ENCODE measurements at regions not wholly inside any gene's neighbourhood (a gene's known extent, or its start where the extent isn't known, plus 50 kb on each side); places are given as distances from the start of the nearest gene placed in this dataset.

GRCh38 chr3:176909044-176909443 is 288.2 kb downstream of the TBL1XR1 start:
- DNase-seq (ENCODE audit: low spot score): no peak
- ChIA-PET POLR2A (interaction anchor here (0.6 to 0.7 kb wide), 2 partner anchors 448 to 818 kb away, joined by 4 read pairs; no protein-coding TSS in a partner anchor), CTCF (ENCODE audit: unreplicated experiment) (no interaction called here)
- H3K79me2 ChIP-seq (ENCODE audit: insufficient read depth, low read depth, low read length): no peaks in the 10 kb centered on the region
- no peaks in the 10 kb centered on the region for H4K20me1 ChIP-seq (ENCODE audit: insufficient read depth, low read length)
- no peak overlapping the region for H2AFZ ChIP-seq (ENCODE audit: low read length)
- no peaks in the 10 kb centered on the region for H3K9me3 ChIP-seq (ENCODE audit: low read length)
- no peaks in the 10 kb centered on the region; the same call in 1 of the 2 replicates for H3K9me2 ChIP-seq (ENCODE audit: insufficient read depth, low read length)
- intact Hi-C loops (cut with micrococcal nuclease; ENCODE audit: unreplicated experiment): no loop called here
- H3K36me3 ChIP-seq (ENCODE audit: insufficient read depth, low read length): no peaks in the 10 kb centered on the region
- no peak overlapping the region for H3K27ac ChIP-seq (ENCODE audit: low read depth, low read length, poor library complexity, severe bottlenecking)
- no peak overlapping the region for H3K4me3 ChIP-seq (ENCODE audit: low read depth, low read length, poor library complexity, severe bottlenecking)
- H3K4me1 ChIP-seq (ENCODE audit: insufficient read depth, low read length, poor library complexity, severe bottlenecking): no peaks in the 10 kb centered on the region
- H3K4me2 ChIP-seq (ENCODE audit: low read length): no peak overlapping the region
- TF ChIP-seq EZH2phosphoT487 (IDR thresholded peaks at IDR 0.05; ENCODE audit: borderline replicate concordance, low read depth, low read length) (no peak), CTCF (conservative IDR thresholded peaks at IDR 0.05; ENCODE audit: low read length) (no peak)
- BruUV-seq (replicated peaks): no TSS peak

GRCh38 chr3:176906046-176906905 is 291.0 kb downstream of the TBL1XR1 start:
- Histone ChIP-seq H3K9me3 (ENCODE audit: low read length) (no peaks in the 10 kb centered on the region), H4K20me1 (ENCODE audit: insufficient read depth, low read length) (no peaks in the 10 kb centered on the region), H3K36me3 (ENCODE audit: insufficient read depth, low read length) (no peaks in the 10 kb centered on the region), H3K4me2 (ENCODE audit: low read length) (no peak overlapping the region), H2AFZ (ENCODE audit: low read length) (no peak overlapping the region), H3K79me2 (ENCODE audit: insufficient read depth, low read depth, low read length) (no peaks in the 10 kb centered on the region), H3K4me3 (ENCODE audit: low read depth, low read length, poor library complexity, severe bottlenecking) (no peak overlapping the region), H3K4me1 (ENCODE audit: insufficient read depth, low read length, poor library complexity, severe bottlenecking) (no peaks in the 10 kb centered on the region), H3K9me2 (ENCODE audit: insufficient read depth, low read length) (no peaks in the 10 kb centered on the region; the same call in 1 of the 2 replicates), H3K27ac (ENCODE audit: low read depth, low read length, poor library complexity, severe bottlenecking) (no peak overlapping the region)
- no peak for DNase-seq (ENCODE audit: low spot score)
- CTCF ChIA-PET (ENCODE audit: unreplicated experiment): no interaction called here
- intact Hi-C loops (cut with micrococcal nuclease; ENCODE audit: unreplicated experiment): no loop called here
- no TSS peak for BruUV-seq (replicated peaks)
- POLR2A ChIA-PET: no interaction called here
- no peak for TF ChIP-seq CTCF (conservative IDR thresholded peaks at IDR 0.05; ENCODE audit: low read length)
- TF ChIP-seq EZH2phosphoT487 (IDR thresholded peaks at IDR 0.05; ENCODE audit: borderline replicate concordance, low read depth, low read length): no peak

GRCh38 chr3:176905331-176905730 is 292.0 kb downstream of the TBL1XR1 start:
- H3K4me3 ChIP-seq (ENCODE audit: low read depth, low read length, poor library complexity, severe bottlenecking): no peak overlapping the region
- intact Hi-C loops (cut with micrococcal nuclease; ENCODE audit: unreplicated experiment): no loop called here
- H3K4me2 ChIP-seq (ENCODE audit: low read length): no peak overlapping the region
- no TSS peak for BruUV-seq (replicated peaks)
- no peaks in the 10 kb centered on the region for H3K4me1 ChIP-seq (ENCODE audit: insufficient read depth, low read length, poor library complexity, severe bottlenecking)
- no peaks in the 10 kb centered on the region for H3K9me3 ChIP-seq (ENCODE audit: low read length)
- DNase-seq (ENCODE audit: low spot score): no peak
- ChIA-PET CTCF (ENCODE audit: unreplicated experiment) (no interaction called here), POLR2A (interaction anchor here (0.9 kb wide), 1 partner anchor 35 kb away, joined by 3 read pairs; no protein-coding TSS in a partner anchor)
- H2AFZ ChIP-seq (ENCODE audit: low read length): no peak overlapping the region
- no peak overlapping the region for H3K27ac ChIP-seq (ENCODE audit: low read depth, low read length, poor library complexity, severe bottlenecking)
- H3K36me3 ChIP-seq (ENCODE audit: insufficient read depth, low read length): no peaks in the 10 kb centered on the region
- H4K20me1 ChIP-seq (ENCODE audit: insufficient read depth, low read length): no peaks in the 10 kb centered on the region
- H3K79me2 ChIP-seq (ENCODE audit: insufficient read depth, low read depth, low read length): no peaks in the 10 kb centered on the region
- TF ChIP-seq EZH2phosphoT487 (IDR thresholded peaks at IDR 0.05; ENCODE audit: borderline replicate concordance, low read depth, low read length) (no peak), CTCF (conservative IDR thresholded peaks at IDR 0.05; ENCODE audit: low read length) (no peak)
- H3K9me2 ChIP-seq (ENCODE audit: insufficient read depth, low read length): no peaks in the 10 kb centered on the region; the same call in 1 of the 2 replicates
